ENCODE measurements at regions not wholly inside any gene's neighbourhood (a gene's known extent, or its start where the extent isn't known, plus 50 kb on each side); places are given as distances from the start of the nearest gene placed in this dataset.

DNA sequence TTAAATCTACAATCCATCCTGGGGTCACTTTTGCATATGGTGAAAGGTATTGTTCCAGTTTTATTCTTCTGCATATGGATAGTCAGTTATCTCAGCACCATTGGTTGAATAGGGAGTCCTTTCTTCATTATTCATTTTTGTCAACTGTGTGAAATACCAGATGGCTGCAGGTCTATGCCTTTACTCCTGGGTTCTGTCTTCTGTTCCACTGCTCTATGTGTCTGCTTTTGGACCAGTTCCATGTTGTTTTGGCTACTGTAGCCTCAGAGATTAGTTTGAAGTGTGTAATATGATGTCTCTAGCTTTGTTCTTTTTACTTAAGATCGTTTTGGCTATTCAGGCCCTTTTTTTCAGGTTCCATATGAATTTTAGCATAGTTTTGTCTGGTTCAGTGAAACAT lies 795.8 kb downstream of the OTOL1 start:
- Histone ChIP-seq H3K79me2 (ENCODE audit: insufficient read depth, low read length) (no peaks in the 10 kb centered on the region), H2AFZ (ENCODE audit: low read length) (no peak overlapping the region), H3K36me3 (replicated peaks in 1 of 2; ENCODE audit: control insufficient read depth in 1 of 2, insufficient read depth in 2 of 2, low read length in 2 of 2) (no peaks in the 10 kb centered on the region), H3K4me1 (ENCODE audit: insufficient read depth, low read length) (no peaks in the 10 kb centered on the region), H3K4me2 (ENCODE audit: low read depth, low read length) (no peak overlapping the region), H3K9me3 (ENCODE audit: low read length) (0 out of 2 replicates have a peak, but pooled peaks cover 9% of the 10 kb centered on the region), H4K20me1 (ENCODE audit: insufficient read depth, low read length) (no peaks in the 10 kb centered on the region), H3K27me3 (ENCODE audit: control insufficient read depth in 1 of 2, insufficient read depth in 2 of 2, low read length in 2 of 2) (no peaks in the 10 kb centered on the region), H3K4me3 (replicated peaks in 1 of 3; ENCODE audit: insufficient read depth in 1 of 3, low read depth in 2 of 3, low read length in 3 of 3) (no peak overlapping the region), H3K27ac (ENCODE audit: extremely low read length, insufficient read depth, low read length) (no peak overlapping the region), H3K9ac (ENCODE audit: insufficient read depth, low read depth, low read length) (no peak overlapping the region)
- ChIA-PET POLR2A (no interaction called here), CTCF (ENCODE audit: low intra/inter-chr PET ratio, low total read pairs) (no interaction called here)
- ATAC-seq (no peak), FAIRE-seq (no peak), DNase-seq (ENCODE audit: low spot score) (no peak)
- BruUV-seq (replicated peaks): no TSS peak
- TF ChIP-seq, protein P1, sequence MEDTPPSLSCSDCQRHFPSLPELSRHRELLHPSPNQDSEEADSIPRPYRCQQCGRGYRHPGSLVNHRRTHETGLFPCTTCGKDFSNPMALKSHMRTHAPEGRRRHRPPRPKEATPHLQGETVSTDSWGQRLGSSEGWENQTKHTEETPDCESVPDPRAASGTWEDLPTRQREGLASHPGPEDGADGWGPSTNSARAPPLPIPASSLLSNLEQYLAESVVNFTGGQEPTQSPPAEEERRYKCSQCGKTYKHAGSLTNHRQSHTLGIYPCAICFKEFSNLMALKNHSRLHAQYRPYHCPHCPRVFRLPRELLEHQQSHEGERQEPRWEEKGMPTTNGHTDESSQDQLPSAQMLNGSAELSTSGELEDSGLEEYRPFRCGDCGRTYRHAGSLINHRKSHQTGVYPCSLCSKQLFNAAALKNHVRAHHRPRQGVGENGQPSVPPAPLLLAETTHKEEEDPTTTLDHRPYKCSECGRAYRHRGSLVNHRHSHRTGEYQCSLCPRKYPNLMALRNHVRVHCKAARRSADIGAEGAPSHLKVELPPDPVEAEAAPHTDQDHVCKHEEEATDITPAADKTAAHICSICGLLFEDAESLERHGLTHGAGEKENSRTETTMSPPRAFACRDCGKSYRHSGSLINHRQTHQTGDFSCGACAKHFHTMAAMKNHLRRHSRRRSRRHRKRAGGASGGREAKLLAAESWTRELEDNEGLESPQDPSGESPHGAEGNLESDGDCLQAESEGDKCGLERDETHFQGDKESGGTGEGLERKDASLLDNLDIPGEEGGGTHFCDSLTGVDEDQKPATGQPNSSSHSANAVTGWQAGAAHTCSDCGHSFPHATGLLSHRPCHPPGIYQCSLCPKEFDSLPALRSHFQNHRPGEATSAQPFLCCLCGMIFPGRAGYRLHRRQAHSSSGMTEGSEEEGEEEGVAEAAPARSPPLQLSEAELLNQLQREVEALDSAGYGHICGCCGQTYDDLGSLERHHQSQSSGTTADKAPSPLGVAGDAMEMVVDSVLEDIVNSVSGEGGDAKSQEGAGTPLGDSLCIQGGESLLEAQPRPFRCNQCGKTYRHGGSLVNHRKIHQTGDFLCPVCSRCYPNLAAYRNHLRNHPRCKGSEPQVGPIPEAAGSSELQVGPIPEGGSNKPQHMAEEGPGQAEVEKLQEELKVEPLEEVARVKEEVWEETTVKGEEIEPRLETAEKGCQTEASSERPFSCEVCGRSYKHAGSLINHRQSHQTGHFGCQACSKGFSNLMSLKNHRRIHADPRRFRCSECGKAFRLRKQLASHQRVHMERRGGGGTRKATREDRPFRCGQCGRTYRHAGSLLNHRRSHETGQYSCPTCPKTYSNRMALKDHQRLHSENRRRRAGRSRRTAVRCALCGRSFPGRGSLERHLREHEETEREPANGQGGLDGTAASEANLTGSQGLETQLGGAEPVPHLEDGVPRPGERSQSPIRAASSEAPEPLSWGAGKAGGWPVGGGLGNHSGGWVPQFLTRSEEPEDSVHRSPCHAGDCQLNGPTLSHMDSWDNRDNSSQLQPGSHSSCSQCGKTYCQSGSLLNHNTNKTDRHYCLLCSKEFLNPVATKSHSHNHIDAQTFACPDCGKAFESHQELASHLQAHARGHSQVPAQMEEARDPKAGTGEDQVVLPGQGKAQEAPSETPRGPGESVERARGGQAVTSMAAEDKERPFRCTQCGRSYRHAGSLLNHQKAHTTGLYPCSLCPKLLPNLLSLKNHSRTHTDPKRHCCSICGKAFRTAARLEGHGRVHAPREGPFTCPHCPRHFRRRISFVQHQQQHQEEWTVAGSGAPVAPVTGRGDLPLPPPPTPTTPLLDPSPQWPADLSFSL (CRISPR knock-in tag; IDR thresholded peaks at IDR 0.05): no peak
- TF ChIP-seq GATAD2A (CRISPR knock-in tag; IDR thresholded peaks at IDR 0.05): no peak
- intact Hi-C loops (cut with micrococcal nuclease; ENCODE audit: unreplicated experiment) (no loop called here), in situ Hi-C loops (cut with HindIII; ENCODE audit: extremely low pct_ligation_motif_present, low pct_unique_long_range_greater_than_20kb) (no loop called here)
- WGBS (ENCODE audit: low lambda C conversion rate): 0% methylated on average over 1 of the region's 1 CpG

All from HepG2 (cell line).